HG03060 (cell line): ENCODE measurements at regions not wholly inside any gene's neighbourhood (a gene's known extent, or its start where the extent isn't known, plus 50 kb on each side); places are given as distances from the start of the nearest gene placed in this dataset.

Experiments
- ATAC-seq: cut with Tn5 transposase; IDR thresholded peaks from one replicate; pipeline ENCODE4 v1.9.1; 2021; ENCODE audit warnings: low read depth, moderate number of reproducible peaks; ENCODE audit not compliant: unreplicated experiment

- no peak for ATAC-seq
These were observed 344.0 kb upstream of the FAT3 start for GRCh38 chr11:91880660-91881059.

GRCh38 chr11:91876746-91877145 is 347.9 kb upstream of the FAT3 start:
- ATAC-seq = no peak

- no peak for ATAC-seq
These were observed 352.4 kb upstream of the FAT3 start for GRCh38 chr11:91872243-91872642.

- no peak for ATAC-seq
These were observed 352.8 kb upstream of the FAT3 start for GRCh38 chr11:91871791-91872190.

- ATAC-seq = no peak
These were observed 353.6 kb upstream of the FAT3 start for GRCh38 chr11:91871048-91871447.

- ATAC-seq = no peak
These were observed 354.9 kb upstream of the FAT3 start for GRCh38 chr11:91869686-91870085.

- no peak for ATAC-seq
These were observed 358.0 kb upstream of the FAT3 start for GRCh38 chr11:91866642-91867041.

- ATAC-seq = no peak
These were observed 364.0 kb upstream of the FAT3 start for GRCh38 chr11:91860661-91861060.

GRCh38 chr11:91859666-91860065 is 365.0 kb upstream of the FAT3 start:
- ATAC-seq = no peak

GRCh38 chr11:91857179-91857578 is 367.4 kb upstream of the FAT3 start:
- no peak for ATAC-seq

- no peak for ATAC-seq
These were observed 369.8 kb upstream of the FAT3 start for GRCh38 chr11:91854780-91855179.

- ATAC-seq = no peak
These were observed 370.4 kb upstream of the FAT3 start for GRCh38 chr11:91854171-91854570.

GRCh38 chr11:91851908-91852307 is 372.7 kb upstream of the FAT3 start:
- ATAC-seq = no peak

GRCh38 chr11:91850533-91851275 is 373.9 kb upstream of the FAT3 start:
- ATAC-seq = no peak

GRCh38 chr11:91850021-91850420 is 374.6 kb upstream of the FAT3 start:
- no peak for ATAC-seq

GRCh38 chr11:91846649-91847048 is 378.0 kb upstream of the FAT3 start:
- no peak for ATAC-seq

- ATAC-seq = no peak
These were observed 378.6 kb upstream of the FAT3 start for GRCh38 chr11:91846002-91846401.

GRCh38 chr11:91840640-91841240 is 383.9 kb upstream of the FAT3 start:
- no peak for ATAC-seq

GRCh38 chr11:91837411-91838330 is 386.9 kb upstream of the FAT3 start:
- no peak for ATAC-seq

GRCh38 chr11:91835051-91835560 is 389.5 kb upstream of the FAT3 start:
- no peak for ATAC-seq

- no peak for ATAC-seq
These were observed 395.7 kb upstream of the FAT3 start for GRCh38 chr11:91828901-91829300.
